K562 (cell line): ENCODE measurements at regions not wholly inside any gene's neighbourhood (a gene's known extent, or its start where the extent isn't known, plus 50 kb on each side); places are given as distances from the start of the nearest gene placed in this dataset.

Experiments used
- ATAC-seq: fragments of 200-7000 bp; cut with Tn5 transposase; 3 replicates; pipeline ENCODE4 v1.9.1; 2020; ENCODE audit warnings: moderate library complexity
- BruUV-seq: library from RNA; stranded (reverse); fragments of 400-500 nt; replicated peaks from 2 replicates; lab custom pipeline; 2021; lab: Mats Ljungman, UMichigan
- CTCF ChIA-PET: fragments of 300-600 bp; formaldehyde crosslinking; extraction: SDS; loops from one replicate; lab custom pipeline; 2021; ENCODE audit warnings: low intra/inter-chr PET ratio; lab: Yijun Ruan, JAX
- POLR2A ChIA-PET: fragments of 300-600, 350-650 bp; sonication (Branson Sonifier 250); formaldehyde crosslinking; extraction: SDS; loops from one replicate; lab custom pipeline; 2021; ENCODE audit warnings: antibody characterized with exemption, inconsistent platforms; lab: Yijun Ruan, JAX
- DNase-seq, 4 experiments: peaks; one replicate each; pipeline versions ENCODE4 v3.0.0 to v3.0.0-alpha.2; 2011 to 2018; ENCODE audit warnings: low spot score in 3 of 4, mixed read lengths in 3 of 4; ENCODE audit errors: extremely low read depth in 1 of 4
- FAIRE-seq: peaks from 2 replicates; lab custom pipeline; 2011; peaks lifted over from hg19 to GRCh38; lab: Jason Lieb, UNC
- H2AFZ ChIP-seq: 2 replicates; pipeline ENCODE4 v1.6.0; 2011; ENCODE audit warnings: low read depth, low read length, control low read depth, inconsistent platforms
- H3K27ac ChIP-seq: fragments of 200-600 bp; 3 replicates; pipeline ENCODE4 v1.8.0; 2011; ENCODE audit warnings: low read depth, mild to moderate bottlenecking, control low read depth, inconsistent platforms, low read length, moderate library complexity, mixed read lengths; ENCODE audit errors: extremely low read depth
- H3K27me3 ChIP-seq, 2 experiments: fragments of 300-600 bp in 1 of 2; 2 replicates in 1 of 2; 3 replicates in 1 of 2; pipeline versions ENCODE4 v1.6.0 to v1.8.0; 2011; ENCODE audit warnings: inconsistent platforms in 2 of 2, low read length in 2 of 2, mild to moderate bottlenecking in 1 of 2, mixed read lengths in 1 of 2, moderate library complexity in 1 of 2; ENCODE audit not compliant: control insufficient read depth in 2 of 2, insufficient read depth in 2 of 2
- H3K36me3 ChIP-seq: fragments of 300-600 bp; 3 replicates; pipeline ENCODE4 v1.8.0; 2011; ENCODE audit warnings: mild to moderate bottlenecking, low read length, inconsistent platforms; ENCODE audit not compliant: control insufficient read depth, insufficient read depth
- H3K4me1 ChIP-seq, 2 experiments: fragments of 200-600 bp in 1 of 2; replicated peaks in 1 of 2; 2 replicates in 1 of 2; 3 replicates in 1 of 2; pipeline versions ENCODE4 v1.5.1 to v1.8.0; 2011; ENCODE audit warnings: inconsistent platforms in 2 of 2, low read length in 2 of 2, mild to moderate bottlenecking in 1 of 2, mixed read lengths in 1 of 2, moderate library complexity in 1 of 2; ENCODE audit not compliant: control insufficient read depth in 2 of 2, insufficient read depth in 2 of 2
- H3K4me2 ChIP-seq: 2 replicates; pipeline ENCODE4 v1.6.1; 2011; ENCODE audit warnings: low read length, control low read depth, inconsistent platforms, mixed read lengths; ENCODE audit not compliant: insufficient read depth
- H3K4me3 ChIP-seq: fragments of 200-600 bp; sonication (generic), shearing (Covaris generic); 2 replicates; pipeline ENCODE4 v1.5.1; 2016; ENCODE audit warnings: control low read depth, inconsistent platforms
- H3K79me2 ChIP-seq: fragments of 200-600 bp; 3 replicates; pipeline ENCODE4 v1.8.0; 2011; ENCODE audit warnings: low read length, inconsistent platforms; ENCODE audit not compliant: control insufficient read depth, insufficient read depth
- H3K9ac ChIP-seq, 2 experiments: 2 replicates each; pipeline versions ENCODE4 v1.6.0 to v1.6.1; 2011; ENCODE audit warnings: low read depth in 2 of 2, low read length in 2 of 2, control low read depth in 1 of 2, inconsistent platforms in 1 of 2, mild to moderate bottlenecking in 1 of 2, mixed read lengths in 1 of 2; ENCODE audit not compliant: insufficient read depth in 1 of 2
- H3K9me1 ChIP-seq: one replicate; pipeline ENCODE4 v1.6.0; 2011; ENCODE audit warnings: inconsistent platforms, mild to moderate bottlenecking, low read length, moderate library complexity; ENCODE audit not compliant: control insufficient read depth, insufficient read depth
- H3K9me3 ChIP-seq: replicated peaks from 2 replicates; pipeline ENCODE4 v1.5.1; 2011; ENCODE audit warnings: low read depth, low read length, inconsistent platforms; ENCODE audit not compliant: control insufficient read depth, insufficient read depth
- H4K20me1 ChIP-seq: replicated peaks from 2 replicates; pipeline ENCODE4 v1.6.1; 2011; ENCODE audit warnings: low read length, inconsistent platforms, mixed read lengths; ENCODE audit not compliant: control insufficient read depth, insufficient read depth
- ARID1B ChIP-seq: fragments of 450-650 bp; IDR thresholded peaks from 2 replicates; pipeline ENCODE4 v1.6.1; 2016; ENCODE audit warnings: antibody characterized with exemption, mild to moderate bottlenecking, inconsistent platforms
- DMBX1 ChIP-seq: fragments of 250-450 bp; sonication (Bioruptor Pico); IDR thresholded peaks from 2 replicates; pipeline ENCODE4 v1.8.0; 2022; ENCODE audit warnings: inconsistent platforms, mild to moderate bottlenecking, moderate library complexity, borderline replicate concordance
- FOXK1 ChIP-seq: sonication (generic); formaldehyde crosslinking; IDR thresholded peaks from 2 replicates; pipeline ENCODE4 v1.8.0; 2022; ENCODE audit warnings: missing genetic modification reagents, mild to moderate bottlenecking, borderline replicate concordance
- ILF3 ChIP-seq: fragments of 450-650 bp; IDR thresholded peaks from 2 replicates; pipeline ENCODE4 v1.6.1; 2018; ENCODE audit warnings: antibody characterized with exemption, mild to moderate bottlenecking, moderate library complexity, borderline replicate concordance
- MCM3 ChIP-seq: fragments of 450-650 bp; IDR thresholded peaks from 2 replicates; pipeline ENCODE4 v1.6.1; 2016
- POLR2A ChIP-seq: fragments of 450-650 bp; conservative IDR thresholded peaks from 2 replicates; pipeline ENCODE4 v1.6.1; 2016
- TAF7 ChIP-seq: fragments of 450-650 bp; IDR thresholded peaks from 2 replicates; pipeline ENCODE4 v1.6.1; 2016; ENCODE audit warnings: missing genetic modification characterization, missing compliant biosample characterization
- U2AF1 ChIP-seq: fragments of 200-400 bp; formaldehyde crosslinking; optimal IDR thresholded peaks from 2 replicates; pipeline ENCODE3; 2017; ENCODE audit warnings: mild to moderate bottlenecking, low read depth, low read length, moderate library complexity
- ZFP30 ChIP-seq: fragments of 250-450 bp; sonication (Bioruptor Pico); IDR thresholded peaks from 2 replicates; pipeline ENCODE4 v1.8.0; 2022; ENCODE audit warnings: moderate library complexity, mild to moderate bottlenecking, inconsistent platforms, borderline replicate concordance
- WGBS: fragments of 100-300 bp; shearing (Covaris generic); methylation state at CpG from one replicate; pipeline ENCODE4 v1.1.6; 2016; ENCODE audit warnings: low coverage, mixed read lengths; ENCODE audit not compliant: insufficient coverage; ENCODE audit errors: missing lambda C conversion rate; 5-methylcytosine and 5-hydroxymethylcytosine counted together
- in situ Hi-C: fragments of 300-500 bp; cut with MboI; formaldehyde crosslinking; loops from 4 replicates; pipeline ENCODE4 v1.15.0; 2018; ENCODE audit warnings: inconsistent platforms, mixed read lengths
- intact Hi-C: fragments of 100-400 bp; cut with micrococcal nuclease; formaldehyde crosslinking; loops from 2 replicates; pipeline ENCODE4 v1.14.2; 2022
- TF ChIP-seq, protein P1 (sequence below), 2 experiments: fragments of 200-800 bp in 1 of 2; sonication (Bioruptor generic) in 1 of 2; sonication (generic) in 1 of 2; formaldehyde crosslinking in 1 of 2; IDR thresholded peaks in 1 of 2; conservative IDR thresholded peaks in 1 of 2; 2 replicates each; pipeline versions ENCODE4 v1.5.0 to v1.6.1; 2016 to 2020; ENCODE audit warnings: missing compliant biosample characterization in 1 of 2, missing genetic modification characterization in 1 of 2, missing genetic modification reagents in 1 of 2

- in situ Hi-C loops: no loop called here
- ChIA-PET CTCF (no interaction called here), POLR2A (no interaction called here)
- Histone ChIP-seq H3K36me3 (no peaks in the 10 kb centered on the region), H3K27ac (no peak overlapping the region), H3K9me1 (no peaks in the 10 kb centered on the region), H3K9ac (no peak overlapping the region), H3K27me3 (no peaks in the 10 kb centered on the region), H3K4me2 (no peak overlapping the region), H3K4me3 (no peak overlapping the region), H2AFZ (no peak overlapping the region), H4K20me1 (no peaks in the 10 kb centered on the region), H3K79me2 (no peaks in the 10 kb centered on the region), H3K9me3 (no peaks in the 10 kb centered on the region), H3K4me1 (no peaks in the 10 kb centered on the region)
- 5% methylated on average over 3 of the region's 3 CpGs for WGBS
- no peak for ATAC-seq
- no peak for DNase-seq
- intact Hi-C loops: no loop called here
- BruUV-seq: no TSS peak
- FAIRE-seq: no peak
- TF ChIP-seq POLR2A (no peak), ARID1B (no peak), FOXK1 (CRISPR knock-in tag) (no peak), ZFP30 (CRISPR knock-in tag) (no peak), MCM3 (no peak), DMBX1 (CRISPR knock-in tag) (no peak), U2AF1 (no peak), TAF7 (tag) (no peak), ILF3 (no peak)
- TF ChIP-seq, protein P1, sequence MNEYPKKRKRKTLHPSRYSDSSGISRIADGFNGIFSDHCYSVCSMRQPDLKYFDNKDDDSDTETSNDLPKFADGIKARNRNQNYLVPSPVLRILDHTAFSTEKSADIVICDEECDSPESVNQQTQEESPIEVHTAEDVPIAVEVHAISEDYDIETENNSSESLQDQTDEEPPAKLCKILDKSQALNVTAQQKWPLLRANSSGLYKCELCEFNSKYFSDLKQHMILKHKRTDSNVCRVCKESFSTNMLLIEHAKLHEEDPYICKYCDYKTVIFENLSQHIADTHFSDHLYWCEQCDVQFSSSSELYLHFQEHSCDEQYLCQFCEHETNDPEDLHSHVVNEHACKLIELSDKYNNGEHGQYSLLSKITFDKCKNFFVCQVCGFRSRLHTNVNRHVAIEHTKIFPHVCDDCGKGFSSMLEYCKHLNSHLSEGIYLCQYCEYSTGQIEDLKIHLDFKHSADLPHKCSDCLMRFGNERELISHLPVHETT (CRISPR knock-in tag; conservative IDR thresholded peaks at IDR 0.05 in 1 of 2, IDR thresholded peaks at IDR 0.05 in 1 of 2): no peak
Observed at GRCh38 chr13:86464193-86464592, 665.0 kb upstream of the SLITRK6 start.
